CD4-positive, alpha-beta T cell (primary cell): ENCODE measurements at regions not wholly inside any gene's neighbourhood (a gene's known extent, or its start where the extent isn't known, plus 50 kb on each side); places are given as distances from the start of the nearest gene placed in this dataset.

Source experiments
- ATAC-seq: fragments of 200-7000 bp; cut with Tn5 transposase; one replicate; pipeline ENCODE4 v1.10.0; 2022; ENCODE audit warnings: mild to moderate bottlenecking; ENCODE audit not compliant: poor library complexity
- CTCF ChIA-PET: fragments of 350-600 bp; sonication (Branson Sonifier 250); formaldehyde crosslinking; loops from one replicate; lab custom pipeline; 2021; ENCODE audit warnings: antibody characterized with exemption, inconsistent platforms; lab: Charles Lee
- POLR2A ChIA-PET: fragments of 350-600 bp; sonication (Branson Sonifier 250); formaldehyde crosslinking; loops from one replicate; lab custom pipeline; 2021; ENCODE audit warnings: antibody characterized with exemption, inconsistent platforms; lab: Charles Lee
- DNase-seq, 14 experiments: peaks; one replicate each; pipeline ENCODE4 v3.0.0-alpha.2; 2013 to 2020; ENCODE audit warnings: mixed read lengths in 2 of 14
- H3K27ac ChIP-seq, 2 donors: one replicate each; pipeline versions ENCODE4 v1.5.1 to v1.7.0; 2013; ENCODE audit warnings: low read length in 2 of 2, low read depth in 1 of 2, mild to moderate bottlenecking in 1 of 2
- H3K27me3 ChIP-seq, 2 experiments: 1 replicate in 1 of 2; 2 replicates in 1 of 2; pipeline versions ENCODE4 v1.6.1 to v1.7.0; 2013; ENCODE audit warnings: low read length in 2 of 2, control low read depth in 1 of 2, mild to moderate bottlenecking in 1 of 2, moderate library complexity in 1 of 2; ENCODE audit not compliant: insufficient read depth in 2 of 2, control insufficient read depth in 1 of 2
- H3K36me3 ChIP-seq: one replicate; pipeline ENCODE4 v1.6.1; 2013; ENCODE audit warnings: low read length, control low read depth; ENCODE audit not compliant: insufficient read depth
- H3K4me1 ChIP-seq: one replicate; pipeline ENCODE4 v1.6.1; 2013; ENCODE audit warnings: low read length, control low read depth; ENCODE audit not compliant: insufficient read depth
- H3K4me3 ChIP-seq: one replicate; pipeline ENCODE4 v1.5.1; 2013; ENCODE audit warnings: mild to moderate bottlenecking, low read length, moderate library complexity
- H3K9me3 ChIP-seq, 2 experiments: 1 replicate in 1 of 2; 2 replicates in 1 of 2; pipeline versions ENCODE4 v1.6.1 to v1.7.0; 2013; ENCODE audit warnings: low read length in 2 of 2, mild to moderate bottlenecking in 2 of 2, control low read depth in 1 of 2, moderate library complexity in 1 of 2; ENCODE audit not compliant: control insufficient read depth in 1 of 2, insufficient read depth in 1 of 2
- H3K27ac Mint-ChIP-seq: one replicate; pipeline ENCODE4 v1.8.0; 2020; ENCODE audit warnings: mixed read lengths
- H3K27me3 Mint-ChIP-seq: one replicate; pipeline ENCODE4 v1.8.0; 2021; ENCODE audit warnings: mixed read lengths
- H3K36me3 Mint-ChIP-seq: one replicate; pipeline ENCODE4 v1.8.0; 2021; ENCODE audit warnings: low read depth, mixed read lengths
- H3K4me1 Mint-ChIP-seq: one replicate; pipeline ENCODE4 v1.8.0; 2021; ENCODE audit warnings: low read depth, mixed read lengths
- H3K4me3 Mint-ChIP-seq: one replicate; pipeline ENCODE4 v1.8.0; 2020; ENCODE audit warnings: mild to moderate bottlenecking, mixed read lengths
- H3K9me3 Mint-ChIP-seq: one replicate; pipeline ENCODE4 v1.8.0; 2020; ENCODE audit warnings: mixed read lengths
- CTCF ChIP-seq: fragments of 200-600 bp; IDR thresholded peaks from one replicate; pipeline ENCODE4 v1.8.0; 2022; ENCODE audit warnings: antibody characterized with exemption, mild to moderate bottlenecking
- intact Hi-C, 2 experiments: fragments of 100-400 bp; cut with DNase I in 1 of 2; cut with micrococcal nuclease in 1 of 2; formaldehyde crosslinking; loops; one replicate each; pipeline versions ENCODE4 v1.15.1 to v1.9.0; 2023 to 2025; cut with DNase I, micrococcal nuclease

GRCh38 chr2:120870467-120870788, 134.8 kb downstream of the GLI2 start:
- no peaks in the 10 kb centered on the region for H3K4me1 Mint-ChIP-seq
- no peaks in the 10 kb centered on the region for H3K4me1 ChIP-seq
- DNase-seq = no peak
- no peak overlapping the region for H3K4me3 ChIP-seq
- no peaks in the 10 kb centered on the region for H3K36me3 Mint-ChIP-seq
- intact Hi-C loops = no loop called here
- H3K27me3 Mint-ChIP-seq = peaks cover 41% of the 10 kb centered on the region
- H3K9me3 ChIP-seq = peaks cover 0 to 14% of the 10 kb centered on the region in 2 experiments
- POLR2A ChIA-PET = no interaction called here
- ATAC-seq = no peak
- peaks cover 16 to 22% of the 10 kb centered on the region in 2 experiments for H3K27me3 ChIP-seq
- no peak overlapping the region for H3K4me3 Mint-ChIP-seq
- no peaks in the 10 kb centered on the region for H3K36me3 ChIP-seq
- H3K27ac ChIP-seq = no peak overlapping the region
- no peak for TF ChIP-seq CTCF
- no peaks in the 10 kb centered on the region for H3K9me3 Mint-ChIP-seq
- no peak overlapping the region for H3K27ac Mint-ChIP-seq
- CTCF ChIA-PET = no interaction called here

GRCh38 chr2:120871016-120871635, 135.5 kb downstream of the GLI2 start:
- no peak overlapping the region for H3K27ac Mint-ChIP-seq
- H3K4me3 ChIP-seq = no peak overlapping the region
- intact Hi-C loops = no loop called here
- H3K27me3 ChIP-seq = peaks cover 14 to 22% of the 10 kb centered on the region in 2 experiments
- peaks cover 37% of the 10 kb centered on the region for H3K27me3 Mint-ChIP-seq
- no peaks in the 10 kb centered on the region for H3K36me3 Mint-ChIP-seq
- no peaks in the 10 kb centered on the region for H3K36me3 ChIP-seq
- no peak overlapping the region for H3K4me3 Mint-ChIP-seq
- ChIA-PET POLR2A (no interaction called here), CTCF (no interaction called here)
- H3K9me3 ChIP-seq = peaks cover 0 to 14% of the 10 kb centered on the region in 2 experiments
- DNase-seq = no peak
- H3K4me1 Mint-ChIP-seq = no peaks in the 10 kb centered on the region
- ATAC-seq = no peak
- no peak for TF ChIP-seq CTCF
- H3K27ac ChIP-seq = no peak overlapping the region
- no peaks in the 10 kb centered on the region for H3K9me3 Mint-ChIP-seq
- H3K4me1 ChIP-seq = no peaks in the 10 kb centered on the region

- no peak overlapping the region for H3K4me3 ChIP-seq
- ChIA-PET POLR2A (no interaction called here), CTCF (no interaction called here)
- peaks cover 0 to 8% of the 10 kb centered on the region in 2 experiments for H3K9me3 ChIP-seq
- no peaks in the 10 kb centered on the region for H3K4me1 Mint-ChIP-seq
- no peaks in the 10 kb centered on the region for H3K9me3 Mint-ChIP-seq
- peaks cover 11 to 16% of the 10 kb centered on the region in 2 experiments for H3K27me3 ChIP-seq
- no peak overlapping the region for H3K4me3 Mint-ChIP-seq
- ATAC-seq = no peak
- intact Hi-C loops = no loop called here
- H3K36me3 Mint-ChIP-seq = no peaks in the 10 kb centered on the region
- no peaks in the 10 kb centered on the region for H3K36me3 ChIP-seq
- H3K4me1 ChIP-seq = no peaks in the 10 kb centered on the region
- DNase-seq = no peak
- H3K27ac ChIP-seq = no peak overlapping the region
- no peak for TF ChIP-seq CTCF
- no peak overlapping the region for H3K27ac Mint-ChIP-seq
- H3K27me3 Mint-ChIP-seq = peaks cover 33% of the 10 kb centered on the region
Measured at GRCh38 chr2:120871881-120872620, 136.4 kb downstream of the GLI2 start.
